ENCODE measurements at regions not wholly inside any gene's neighbourhood (a gene's known extent, or its start where the extent isn't known, plus 50 kb on each side); places are given as distances from the start of the nearest gene placed in this dataset.

DNA sequence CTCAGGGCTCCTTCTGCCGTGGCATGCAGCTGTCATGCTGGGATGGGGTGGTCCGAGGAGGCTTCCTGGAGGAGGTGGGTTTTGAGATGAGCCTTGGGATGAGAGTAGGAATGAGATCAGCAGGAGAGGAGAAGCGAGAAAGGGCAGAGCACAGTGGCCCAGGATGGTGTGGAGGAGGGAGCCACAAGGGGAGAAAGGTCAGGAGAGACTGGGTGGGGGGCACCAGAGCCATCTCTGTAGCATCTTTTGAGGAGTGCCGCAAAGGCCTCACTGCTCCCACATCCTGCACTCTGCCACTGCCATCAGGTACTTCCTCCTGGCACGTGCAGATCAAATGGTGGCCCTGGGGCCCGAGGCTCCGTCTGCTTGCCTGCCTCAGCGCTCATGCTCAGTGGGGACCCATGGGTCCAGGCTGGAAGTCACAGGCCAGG is 150.2 kb downstream of the MACROH2A1 start:
- no peak for DNase-seq (ENCODE audit: low read depth, low spot score)

DNA sequence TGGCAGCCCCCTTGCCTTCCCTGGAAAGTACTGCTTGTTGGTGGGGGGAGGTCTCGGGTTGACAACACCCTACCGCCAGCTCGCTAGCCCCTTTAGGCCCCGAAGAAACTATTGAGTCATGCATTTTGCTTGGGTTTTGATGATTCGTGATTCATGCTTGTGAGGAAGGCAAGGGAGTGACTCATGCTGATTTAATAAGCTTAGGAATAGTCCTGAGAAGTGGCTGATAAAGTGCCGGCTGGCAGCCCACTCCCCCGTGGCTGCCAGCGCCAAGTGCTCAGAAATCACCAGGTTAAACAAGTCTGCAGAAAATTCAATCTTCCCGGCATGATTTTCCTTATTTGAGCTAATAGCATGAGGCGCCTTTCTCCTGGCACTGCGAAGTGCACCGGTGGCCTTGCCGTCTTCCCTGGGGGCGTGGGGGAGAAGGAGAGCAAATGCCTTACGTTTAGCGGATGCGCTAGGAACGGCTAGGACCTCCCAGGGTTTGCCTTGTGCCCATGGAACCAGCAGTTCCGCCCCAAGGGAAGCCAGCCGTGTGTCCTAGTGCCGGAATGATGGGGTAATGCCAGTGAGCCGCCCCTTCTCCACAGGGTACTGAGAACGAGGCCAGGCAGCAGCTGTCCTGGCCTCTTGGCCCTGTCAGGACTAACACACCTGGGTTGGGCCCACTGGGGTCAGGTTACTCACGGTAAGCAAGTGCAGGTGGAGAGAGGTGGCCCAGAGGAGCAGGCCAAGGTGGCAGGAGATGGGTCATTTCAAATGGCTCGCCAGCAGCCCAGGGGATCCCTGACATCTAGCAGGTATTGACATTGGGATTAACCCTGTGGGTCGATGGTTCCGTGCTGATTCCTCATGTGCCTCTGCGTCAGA is 151.9 kb downstream of the MACROH2A1 start:
- DNase-seq (ENCODE audit: low read depth, low spot score): peak; percentile 47

DNA sequence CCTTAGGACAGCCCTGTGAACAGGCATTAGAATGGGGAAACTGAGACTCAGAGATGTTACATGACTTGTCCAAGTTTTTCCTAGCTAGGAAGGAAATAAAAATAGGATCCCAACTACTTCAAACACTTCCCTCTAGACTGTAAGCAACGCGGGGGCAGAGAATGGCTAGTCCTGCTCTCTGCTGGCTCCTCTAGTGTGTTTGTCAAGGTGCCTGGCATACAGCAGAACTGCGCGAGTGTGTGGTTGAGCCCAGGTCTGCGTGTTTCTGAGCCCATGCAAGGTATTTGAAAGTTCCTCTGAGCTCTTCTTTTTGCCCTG is 152.5 kb downstream of the MACROH2A1 start:
- no peak for DNase-seq (ENCODE audit: low read depth, low spot score)

DNA sequence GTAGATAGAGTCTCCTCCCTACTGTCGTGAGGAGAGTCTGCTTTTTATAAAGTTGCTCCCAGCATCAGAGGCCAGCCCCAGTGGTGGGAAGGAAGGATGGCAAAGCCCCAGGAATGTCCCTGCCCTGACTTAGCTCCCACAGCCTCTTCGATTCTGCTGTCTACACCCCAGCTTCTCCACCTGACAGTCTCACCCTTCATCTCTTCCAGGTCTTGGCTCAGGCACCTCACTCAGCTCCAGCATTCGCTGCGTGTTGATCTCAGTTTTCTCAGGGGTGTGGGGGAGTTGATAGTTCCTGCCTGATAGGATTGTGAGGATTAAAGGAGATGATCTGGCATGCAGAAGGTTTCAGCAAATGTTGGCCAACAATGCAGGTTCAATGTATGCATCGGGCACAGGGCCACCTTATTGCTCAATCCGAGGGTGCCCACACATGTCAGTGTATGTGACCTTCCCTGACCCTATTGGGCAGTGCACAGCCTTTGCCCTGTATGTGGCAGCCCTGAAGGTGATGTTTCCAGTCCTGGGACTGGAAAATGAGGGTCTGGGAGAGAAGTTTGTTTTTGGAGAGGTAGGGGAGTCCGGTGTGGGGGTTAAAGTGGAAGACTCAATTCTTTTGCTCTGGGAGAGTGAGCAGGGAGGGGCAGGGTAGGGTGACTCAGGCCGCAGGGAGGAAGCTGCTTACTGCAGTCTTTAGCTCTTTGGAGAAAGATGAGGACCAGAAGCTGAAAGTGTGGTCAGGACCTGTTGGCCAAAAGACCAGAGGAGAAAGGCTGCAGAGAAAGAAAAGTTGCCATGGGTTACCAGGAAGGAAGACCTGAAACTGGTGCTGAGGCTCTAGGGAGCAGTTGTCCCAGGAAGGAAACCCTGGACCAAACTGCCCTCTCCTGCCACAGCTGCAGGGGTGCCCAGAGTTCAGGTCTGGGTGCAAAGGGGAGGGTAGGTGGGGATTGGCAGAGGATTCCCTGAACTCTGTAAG is 153.2 kb downstream of the MACROH2A1 start:
- no peak for DNase-seq (ENCODE audit: low read depth, low spot score)

DNA sequence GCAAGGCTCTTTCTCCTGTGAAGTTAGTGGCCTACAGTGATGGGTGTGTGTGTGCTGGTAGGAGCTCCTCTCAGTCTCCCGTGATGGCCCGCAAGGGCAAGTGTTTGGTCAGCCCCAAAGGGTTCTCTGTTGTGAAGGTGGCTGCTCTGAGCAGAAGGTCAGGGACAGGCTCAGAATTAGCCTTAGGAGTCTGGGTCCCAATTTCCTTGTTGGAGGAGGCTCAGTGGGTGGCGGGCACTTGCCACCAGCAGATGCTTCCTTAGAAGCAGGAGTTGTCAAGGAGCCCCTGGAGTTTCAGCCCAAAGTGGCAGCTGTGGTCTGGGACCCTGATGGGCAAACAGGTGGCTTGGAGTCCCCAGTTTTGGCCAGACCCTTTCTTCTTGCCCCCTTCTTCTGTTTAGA is 154.4 kb downstream of the MACROH2A1 start:
- no peak for DNase-seq (ENCODE audit: low read depth, low spot score)

DNA sequence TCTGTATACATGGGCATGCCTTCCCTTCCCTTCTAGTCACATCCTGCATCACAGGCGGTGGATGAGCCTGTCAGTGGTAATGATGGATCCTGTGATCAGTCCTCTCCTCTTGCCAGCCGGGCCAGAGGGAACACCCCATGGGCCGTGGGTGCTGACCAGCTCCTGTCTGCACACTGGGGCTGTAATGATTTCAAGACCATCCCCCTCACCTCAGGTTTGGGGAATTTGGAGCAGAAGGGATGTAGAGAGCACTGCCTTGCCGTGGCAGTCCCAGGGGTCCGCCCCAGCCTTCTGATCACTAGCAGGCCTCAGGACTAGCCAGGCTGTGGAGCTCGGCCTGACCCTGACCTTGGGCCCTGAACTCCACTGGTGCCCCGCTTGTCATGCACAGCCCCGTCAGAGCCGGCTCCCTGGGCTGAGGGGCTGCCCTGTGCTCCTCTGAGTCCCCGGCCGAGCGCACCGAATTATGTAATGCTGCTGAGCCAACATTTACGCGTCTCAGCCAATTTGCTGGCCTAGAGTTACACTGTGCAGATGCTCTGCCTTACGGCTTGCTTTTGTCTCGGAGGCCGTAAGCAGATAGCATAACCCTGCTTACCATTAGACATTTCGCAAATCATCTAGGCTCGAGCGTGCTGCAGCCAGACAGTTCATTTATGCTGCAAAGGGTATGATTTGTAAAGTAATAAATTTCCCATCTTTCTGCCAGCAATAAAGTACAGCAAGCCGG is 155.3 kb downstream of the MACROH2A1 start:
- DNase-seq (ENCODE audit: low read depth, low spot score): no peak

DNA sequence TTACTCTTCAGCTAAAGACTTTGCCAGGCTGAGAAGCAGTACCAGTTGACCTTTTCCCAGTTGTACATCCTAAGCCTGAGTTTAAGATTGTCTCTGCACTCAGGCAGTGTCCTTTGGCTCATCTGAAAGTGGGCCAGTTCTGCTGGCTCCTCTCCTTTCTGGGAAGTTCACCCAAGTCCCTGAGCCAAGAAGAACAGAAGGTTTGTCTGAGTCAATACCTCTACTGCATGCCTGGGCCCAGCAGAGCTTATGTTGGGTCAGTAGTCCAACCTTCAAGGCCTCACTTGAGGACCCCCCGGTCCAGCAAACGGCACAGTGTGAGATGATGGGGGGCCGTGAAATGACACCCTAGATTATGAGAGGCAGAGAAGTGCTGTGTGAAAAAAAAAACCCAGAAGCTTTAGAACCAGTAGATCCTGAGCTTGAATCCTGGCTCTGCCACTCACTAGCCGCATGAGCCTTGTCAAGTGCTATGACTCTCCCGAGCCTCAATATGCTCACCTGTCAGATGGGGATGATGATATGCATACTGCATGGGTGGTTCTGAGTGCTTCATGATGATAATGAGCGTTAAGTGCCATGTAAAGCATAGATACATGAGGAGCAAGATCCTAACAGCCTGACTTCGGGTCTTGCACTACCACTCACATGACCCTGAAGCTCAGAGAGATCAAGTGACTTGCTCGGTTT is 156.0 kb downstream of the MACROH2A1 start:
- no peak for DNase-seq (ENCODE audit: low read depth, low spot score)

DNA sequence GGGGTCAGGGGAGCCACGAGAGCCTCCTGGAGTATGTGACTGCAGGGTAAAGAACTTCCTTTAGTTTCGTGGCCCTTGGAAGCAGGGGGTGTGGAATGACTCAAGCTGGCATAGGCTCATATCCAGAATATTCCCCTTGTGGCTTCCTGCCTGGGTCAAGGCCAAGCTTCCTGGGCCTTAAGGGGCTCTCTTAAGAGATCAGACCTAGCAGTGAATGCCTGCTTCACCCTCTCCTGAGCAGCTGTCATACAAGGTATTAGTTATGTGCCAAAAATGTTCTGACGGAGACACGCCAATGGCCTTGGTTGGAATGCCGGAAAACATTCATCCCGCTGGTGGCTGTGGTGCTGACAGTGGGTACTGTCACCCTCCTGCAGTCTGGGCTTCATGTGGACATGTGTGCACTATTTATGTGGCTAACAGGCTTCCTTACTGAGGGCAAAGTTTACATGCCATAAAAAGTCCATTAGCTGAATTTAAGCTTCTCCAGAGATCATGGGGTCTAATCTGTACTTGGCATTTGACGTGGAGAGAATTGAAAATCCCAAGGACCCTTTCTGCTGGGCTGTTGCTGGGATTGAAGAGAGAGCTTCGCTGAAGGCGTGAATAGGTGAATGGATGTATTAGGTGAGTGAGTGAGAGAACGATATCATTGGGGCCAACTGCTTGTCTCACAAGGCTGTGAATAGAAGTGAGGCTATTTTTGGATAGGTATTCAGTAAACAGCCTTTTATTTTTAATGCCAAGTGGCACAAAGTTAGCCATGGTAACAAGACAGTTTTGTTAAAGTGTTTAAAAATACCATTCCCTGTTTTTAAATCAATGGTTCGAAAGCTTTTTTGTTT is 156.8 kb downstream of the MACROH2A1 start:
- no peak for DNase-seq (ENCODE audit: low read depth, low spot score)

DNA sequence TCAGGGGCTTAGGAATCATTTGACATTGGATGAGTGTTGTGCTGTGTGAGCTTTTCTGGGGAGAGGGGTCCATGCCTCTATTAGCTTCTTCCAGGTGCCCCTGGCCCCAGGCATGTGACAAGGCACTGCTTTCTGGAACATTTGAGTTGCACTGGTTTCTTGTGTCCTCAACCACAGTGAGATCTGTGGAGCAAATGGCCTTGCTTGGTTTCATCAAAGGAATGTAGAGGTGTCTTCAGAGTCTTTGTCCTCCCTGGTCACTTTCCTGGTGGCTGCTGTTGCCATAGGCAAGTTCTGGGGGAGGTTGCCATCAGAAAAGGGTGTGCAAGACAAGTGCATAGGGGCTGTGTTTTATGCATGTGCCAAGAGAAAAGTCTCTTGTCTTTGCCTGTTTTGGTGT is 157.5 kb downstream of the MACROH2A1 start:
- no peak for DNase-seq (ENCODE audit: low read depth, low spot score)

DNA sequence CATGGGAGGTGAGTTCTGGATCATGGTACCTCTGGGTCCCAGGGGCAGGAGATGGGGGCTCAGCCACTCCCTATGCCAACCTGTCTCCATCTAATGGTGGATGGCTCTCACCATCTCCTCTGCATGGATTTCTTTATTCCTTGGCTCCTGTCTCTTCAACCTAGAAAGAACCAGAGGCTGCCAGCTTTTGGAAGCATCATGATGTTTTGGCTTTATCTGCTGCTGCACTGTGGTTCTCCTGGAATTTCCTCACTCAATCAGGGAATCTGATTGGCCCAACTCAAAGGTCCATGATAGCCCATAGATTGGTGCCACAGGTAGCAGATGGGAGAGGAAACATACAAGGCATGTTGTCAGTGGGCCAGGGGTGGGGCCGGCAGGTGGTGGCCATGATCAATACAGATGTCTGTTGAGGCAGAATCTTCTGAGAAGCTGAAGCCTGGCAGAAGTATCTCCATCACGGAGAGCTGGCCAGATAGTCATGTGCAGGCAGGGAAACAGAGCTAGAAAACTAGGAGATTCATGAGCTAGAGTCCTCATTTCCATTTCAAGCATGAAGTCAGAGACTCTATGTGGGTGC is 158.2 kb downstream of the MACROH2A1 start:
- DNase-seq (ENCODE audit: low read depth, low spot score): no peak

DNA sequence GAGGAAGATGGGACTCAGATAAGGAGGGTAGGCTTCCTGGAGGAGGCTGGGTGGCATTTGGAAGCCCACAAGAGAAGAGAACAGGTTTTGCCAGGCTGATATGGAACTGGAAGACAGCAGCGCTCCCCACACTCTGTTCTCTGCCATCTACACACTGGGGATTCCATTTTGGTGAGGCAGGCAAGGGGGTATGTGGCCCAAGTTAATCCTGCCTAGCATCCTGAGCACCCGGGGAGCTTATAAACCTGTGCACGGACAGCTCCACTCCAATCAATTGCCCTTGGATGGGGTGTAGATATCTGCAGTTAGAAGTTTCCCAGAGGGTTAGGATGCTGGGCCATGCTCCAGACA is 158.8 kb downstream of the MACROH2A1 start:
- DNase-seq (ENCODE audit: low read depth, low spot score): no peak

DNA sequence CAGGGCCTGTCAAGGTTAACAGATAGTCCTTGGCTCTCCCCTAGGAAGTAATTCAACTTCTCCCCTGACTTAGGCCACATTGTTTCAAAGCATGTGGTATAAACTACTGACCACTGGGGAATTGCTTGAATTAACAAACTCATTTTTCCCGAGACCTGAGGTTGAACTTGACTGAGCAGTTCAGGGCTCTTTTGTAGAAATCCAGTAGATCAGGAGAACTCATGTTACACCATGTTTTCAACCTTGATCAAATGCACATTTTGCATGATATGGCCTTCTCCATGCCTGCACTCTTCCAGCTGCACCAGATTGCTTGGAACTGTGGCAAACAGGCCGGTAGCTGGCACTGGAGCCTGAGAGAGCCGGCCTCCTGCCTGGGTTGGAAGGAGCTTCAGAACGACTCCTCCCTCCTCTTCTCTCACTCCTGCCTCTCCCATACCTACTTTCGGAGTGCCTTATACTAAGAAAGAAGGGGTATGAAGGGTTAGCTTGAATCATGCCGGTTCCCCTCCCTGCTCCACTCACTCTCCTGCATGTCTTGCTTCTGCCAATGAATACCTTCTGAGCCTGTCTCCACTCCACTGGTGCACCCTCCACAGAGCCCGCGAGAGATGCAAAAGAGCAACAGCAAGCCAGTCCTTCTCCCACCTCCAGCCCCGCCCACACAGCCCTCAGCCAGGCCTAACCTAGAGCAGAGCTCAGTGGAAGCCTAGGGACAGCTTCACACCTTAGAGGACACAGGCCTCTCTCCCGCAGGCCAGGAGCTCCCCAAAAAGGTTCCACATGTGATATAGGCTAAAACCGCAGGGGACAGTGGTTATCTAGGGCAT is 159.4 kb downstream of the MACROH2A1 start:
- DNase-seq (ENCODE audit: low read depth, low spot score): no peak

DNA sequence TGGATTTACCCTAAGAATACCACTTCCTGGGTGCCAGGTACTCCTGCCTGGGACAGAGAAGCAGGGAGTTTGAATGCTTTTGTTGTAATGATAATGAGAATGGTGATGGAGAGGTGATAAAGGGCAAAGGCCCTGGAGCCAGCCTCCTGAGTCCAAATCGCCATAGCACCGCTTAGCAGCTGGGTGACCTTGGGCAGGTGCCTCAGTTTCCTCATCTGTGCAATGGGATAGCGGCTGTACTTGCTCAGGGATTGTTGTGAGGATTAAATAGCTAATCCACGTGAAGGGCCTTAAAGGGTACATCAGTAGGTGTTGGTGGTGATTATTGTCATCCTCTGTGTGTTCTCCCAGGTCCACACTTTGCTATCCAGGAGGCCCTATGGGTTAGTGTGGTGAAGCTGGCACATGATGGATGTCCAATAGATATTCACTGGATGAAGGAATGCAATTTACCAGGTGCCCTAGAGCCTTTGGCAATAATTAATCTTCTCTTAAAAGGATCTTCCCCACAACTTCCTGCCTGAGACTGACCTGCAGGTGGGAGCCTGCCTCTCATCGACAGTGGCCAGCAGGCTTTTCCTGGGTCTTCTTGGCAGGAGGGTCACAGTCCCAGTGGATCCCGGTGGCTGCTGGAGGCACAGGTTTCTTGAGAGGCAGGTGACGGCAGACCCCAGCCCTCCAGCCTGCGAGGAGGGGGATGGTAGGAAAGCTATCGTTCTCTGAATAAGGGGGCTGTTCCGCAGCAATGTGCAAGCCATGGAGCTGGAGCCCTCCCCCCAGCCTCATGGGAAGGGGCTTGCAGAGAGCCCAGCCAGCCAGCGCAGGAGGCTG is 160.2 kb downstream of the MACROH2A1 start:
- no peak for DNase-seq (ENCODE audit: low read depth, low spot score)

DNA sequence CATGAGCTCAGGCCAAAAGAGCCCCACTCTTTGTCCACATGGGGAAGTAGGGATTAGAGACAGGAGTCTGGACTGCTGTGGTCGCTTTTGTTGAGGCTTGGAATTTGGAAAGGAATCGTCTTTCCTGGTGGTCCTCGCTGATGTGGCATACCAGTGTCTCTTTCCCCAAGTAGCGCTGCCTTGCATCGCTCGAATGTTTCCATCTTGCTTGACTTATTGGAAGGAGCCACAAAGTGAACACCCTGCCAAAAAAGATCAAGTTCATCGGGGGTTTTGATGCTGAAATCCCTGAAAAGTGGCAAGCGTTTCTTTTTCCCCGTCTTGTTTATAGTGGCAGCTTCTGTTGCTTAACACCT is 161.3 kb downstream of the MACROH2A1 start:
- no peak for DNase-seq (ENCODE audit: low read depth, low spot score)

DNA sequence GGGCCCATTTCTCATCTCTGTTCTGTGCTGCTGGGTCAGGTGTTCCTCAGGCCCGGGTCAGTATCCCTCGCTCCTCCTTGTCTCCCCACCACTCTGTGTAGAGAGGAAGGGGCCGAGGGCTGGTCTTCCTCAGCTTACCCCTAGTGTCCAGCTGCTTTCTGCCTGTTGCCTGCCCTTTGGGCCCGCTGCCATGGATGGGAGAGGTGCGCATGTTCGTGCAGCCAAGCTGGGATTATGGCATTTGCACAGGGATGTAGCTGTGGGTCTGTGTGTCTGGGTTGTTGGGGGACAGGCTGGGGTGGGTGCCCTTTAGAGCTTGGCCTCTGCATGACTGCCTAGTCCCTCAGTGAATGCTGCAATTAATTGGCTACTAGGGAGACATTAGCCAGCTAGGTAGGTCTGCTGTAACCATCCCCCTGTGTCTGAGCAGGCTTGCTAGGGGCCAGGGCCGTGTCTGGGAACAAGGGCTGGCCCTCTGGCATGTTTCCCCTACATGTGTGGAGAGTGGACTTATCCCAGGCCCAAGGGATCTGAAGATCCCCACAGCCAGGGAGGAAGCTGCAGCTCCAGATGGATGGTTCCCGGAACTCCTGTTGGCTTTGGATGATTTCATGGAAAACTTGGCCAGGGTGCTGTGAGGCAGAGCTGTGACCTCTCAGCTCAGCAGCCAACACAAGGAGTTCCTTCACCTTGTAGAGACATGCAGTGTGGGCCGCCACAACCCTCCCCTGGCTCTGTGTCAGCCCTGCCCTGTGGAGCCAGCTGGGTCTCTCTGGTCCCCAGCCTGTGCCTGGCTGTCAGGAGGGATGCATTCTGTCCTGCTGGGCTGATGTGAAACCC is 161.9 kb downstream of the MACROH2A1 start:
- DNase-seq (ENCODE audit: low read depth, low spot score): no peak

DNA sequence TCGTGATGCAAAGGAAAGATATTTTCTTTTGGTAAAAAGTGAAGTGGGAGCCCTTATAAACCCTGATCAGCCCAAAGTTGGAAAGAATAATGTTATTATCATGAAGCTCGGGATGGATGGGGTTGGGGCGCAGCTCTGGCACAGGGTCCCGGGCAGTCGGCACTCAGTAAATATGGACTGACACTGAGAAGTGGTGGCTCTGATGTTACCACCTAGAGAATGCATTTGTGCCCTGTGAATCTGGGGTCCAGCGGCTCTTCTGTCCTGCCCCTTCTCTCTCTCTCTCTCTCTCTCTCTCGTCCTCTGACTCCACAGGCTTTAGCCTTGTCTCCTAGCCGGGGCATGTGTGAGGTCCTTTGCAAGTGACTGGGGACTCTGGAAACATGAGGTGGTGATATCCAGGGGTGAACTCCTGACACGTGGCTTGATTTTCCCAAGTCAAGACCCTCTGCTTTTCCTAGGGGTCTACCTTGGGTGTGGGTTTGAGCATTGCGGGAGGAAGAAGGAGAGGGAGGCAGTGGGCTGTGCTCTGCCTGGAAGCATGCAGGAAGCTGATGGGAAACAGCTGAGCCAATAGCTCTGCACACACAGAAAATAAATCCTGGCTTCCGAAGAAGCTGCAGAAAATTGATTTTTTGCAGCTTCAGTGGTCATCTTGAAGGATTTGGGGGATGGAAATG is 162.7 kb downstream of the MACROH2A1 start:
- no peak for DNase-seq (ENCODE audit: low read depth, low spot score)

All from smooth muscle cell of the brain vasculature (primary cell).